HepG2 (cell line): ENCODE measurements at regions not wholly inside any gene's neighbourhood (a gene's known extent, or its start where the extent isn't known, plus 50 kb on each side); places are given as distances from the start of the nearest gene placed in this dataset.

Experiments used
- ATAC-seq: fragments of 200-7000 bp; cut with Tn5 transposase; 3 replicates; pipeline ENCODE4 v1.9.1; 2020; ENCODE audit warnings: mild to moderate bottlenecking, moderate library complexity
- BruUV-seq: library from RNA; stranded (reverse); fragments of 400-500 nt; replicated peaks from 2 replicates; lab custom pipeline; 2021; lab: Mats Ljungman, UMichigan
- CTCF ChIA-PET: fragments of 300-600 bp; formaldehyde crosslinking; extraction: SDS; loops from one replicate; lab custom pipeline; 2021; ENCODE audit warnings: low total read pairs, inconsistent platforms, low intra/inter-chr PET ratio; lab: Yijun Ruan, JAX
- POLR2A ChIA-PET: fragments of 350-600 bp; sonication (Branson Sonifier 250); formaldehyde crosslinking; loops from one replicate; lab custom pipeline; 2020; ENCODE audit warnings: antibody characterized with exemption, inconsistent platforms; lab: Yijun Ruan, JAX
- DNase-seq: peaks from one replicate; pipeline ENCODE4 v3.0.0-alpha.2; 2015; ENCODE audit warnings: low spot score
- FAIRE-seq: peaks from 3 replicates; lab custom pipeline; 2011; peaks lifted over from hg19 to GRCh38; lab: Jason Lieb, UNC
- H2AFZ ChIP-seq: one replicate; pipeline ENCODE4 v1.6.1; 2011; ENCODE audit warnings: low read length, inconsistent platforms
- H3K27ac ChIP-seq: fragments of 300-600 bp; 3 replicates; pipeline ENCODE4 v1.8.0; 2011; ENCODE audit warnings: mixed run types, mild to moderate bottlenecking, mixed read lengths, low read length, inconsistent platforms; ENCODE audit not compliant: insufficient read depth; ENCODE audit errors: extremely low read length
- H3K27me3 ChIP-seq, 2 experiments: fragments of 200-600 bp in 1 of 2; 2 replicates in 1 of 2; 3 replicates in 1 of 2; pipeline versions ENCODE4 v1.6.0 to v1.8.0; 2011; ENCODE audit warnings: low read length in 2 of 2, mild to moderate bottlenecking in 2 of 2, moderate library complexity in 2 of 2, inconsistent platforms in 1 of 2; ENCODE audit not compliant: insufficient read depth in 2 of 2, control insufficient read depth in 1 of 2
- H3K36me3 ChIP-seq, 2 experiments: fragments of 200-600 bp in 1 of 2; replicated peaks in 1 of 2; 2 replicates in 1 of 2; 3 replicates in 1 of 2; pipeline versions ENCODE4 v1.5.1 to v1.8.0; 2011; ENCODE audit warnings: low read length in 2 of 2, inconsistent platforms in 1 of 2; ENCODE audit not compliant: insufficient read depth in 2 of 2, control insufficient read depth in 1 of 2
- H3K4me1 ChIP-seq: 2 replicates; pipeline ENCODE4 v1.5.1; 2012; ENCODE audit warnings: low read length, inconsistent platforms; ENCODE audit not compliant: insufficient read depth
- H3K4me2 ChIP-seq: 2 replicates; pipeline ENCODE4 v1.6.0; 2011; ENCODE audit warnings: low read depth, low read length, inconsistent platforms
- H3K4me3 ChIP-seq, 3 experiments: fragments of 200-600 bp in 1 of 3; sonication (generic), shearing (Covaris generic) in 1 of 3; replicated peaks in 1 of 3; 2 replicates each; pipeline ENCODE4 v1.5.1; 2011 to 2016; ENCODE audit warnings: low read length in 3 of 3, inconsistent platforms in 2 of 3, low read depth in 2 of 3, mild to moderate bottlenecking in 2 of 3, control low read depth in 1 of 3, mixed read lengths in 1 of 3; ENCODE audit not compliant: insufficient read depth in 1 of 3
- H3K79me2 ChIP-seq: one replicate; pipeline ENCODE4 v1.6.1; 2011; ENCODE audit warnings: low read length, inconsistent platforms; ENCODE audit not compliant: insufficient read depth
- H3K9ac ChIP-seq: 2 replicates; pipeline ENCODE4 v1.6.0; 2011; ENCODE audit warnings: mild to moderate bottlenecking, low read depth, low read length, inconsistent platforms; ENCODE audit not compliant: insufficient read depth
- H3K9me3 ChIP-seq: 2 replicates; pipeline ENCODE4 v1.5.1; 2012; ENCODE audit warnings: mild to moderate bottlenecking, low read length
- H4K20me1 ChIP-seq: 2 replicates; pipeline ENCODE4 v1.6.0; 2011; ENCODE audit warnings: inconsistent platforms, mild to moderate bottlenecking, low read length, moderate library complexity; ENCODE audit not compliant: insufficient read depth
- FOXC1 ChIP-seq: sonication (generic); formaldehyde crosslinking; IDR thresholded peaks from 2 replicates; pipeline ENCODE4 v1.8.0; 2022; ENCODE audit warnings: mild to moderate bottlenecking, missing genetic modification reagents, borderline replicate concordance
- FOXO1 ChIP-seq: sonication (generic); formaldehyde crosslinking; IDR thresholded peaks from 2 replicates; pipeline ENCODE4 v1.4.0; 2020; ENCODE audit warnings: missing genetic modification reagents
- KLF11 ChIP-seq: IDR thresholded peaks from 2 replicates; pipeline ENCODE4 v1.6.1; 2016; ENCODE audit warnings: missing compliant biosample characterization
- SALL2 ChIP-seq: sonication (generic); formaldehyde crosslinking; IDR thresholded peaks from 2 replicates; pipeline ENCODE4 v1.8.1; 2023; ENCODE audit warnings: mild to moderate bottlenecking, missing genetic modification reagents, inconsistent platforms
- SAP130 ChIP-seq: IDR thresholded peaks from 2 replicates; pipeline ENCODE4 v1.6.1; 2016; ENCODE audit warnings: low read depth
- SIX4 ChIP-seq: sonication (generic); formaldehyde crosslinking; IDR thresholded peaks from 2 replicates; pipeline ENCODE4 v1.4.0; 2020; ENCODE audit warnings: missing genetic modification reagents
- THAP9 ChIP-seq: sonication (generic); formaldehyde crosslinking; IDR thresholded peaks from 2 replicates; pipeline ENCODE4; 2020; ENCODE audit warnings: missing genetic modification reagents, mild to moderate bottlenecking, borderline replicate concordance
- TP53 ChIP-seq: sonication (generic); formaldehyde crosslinking; conservative IDR thresholded peaks from 2 replicates; pipeline ENCODE4 v1.4.0; 2020; ENCODE audit warnings: missing genetic modification reagents
- WIZ ChIP-seq: sonication (generic); formaldehyde crosslinking; IDR thresholded peaks from 2 replicates; pipeline ENCODE4 v1.5.1; 2020; ENCODE audit warnings: mild to moderate bottlenecking, missing genetic modification reagents
- ZNF530 ChIP-seq: sonication (generic); formaldehyde crosslinking; IDR thresholded peaks from 2 replicates; pipeline ENCODE4 v1.5.0; 2020; ENCODE audit warnings: low read depth, mild to moderate bottlenecking, missing genetic modification reagents
- ZNF609 ChIP-seq: sonication (generic); formaldehyde crosslinking; IDR thresholded peaks from 2 replicates; pipeline ENCODE4 v1.4.0; 2020; ENCODE audit warnings: mild to moderate bottlenecking, missing genetic modification reagents, borderline replicate concordance
- ZNF709 ChIP-seq: sonication (generic); formaldehyde crosslinking; IDR thresholded peaks from 2 replicates; pipeline ENCODE4 v1.5.0; 2020; ENCODE audit warnings: mild to moderate bottlenecking, missing genetic modification reagents
- WGBS: methylation state at CpG from one replicate; pipeline ENCODE4 v1.1.6; 2017; ENCODE audit warnings: low lambda C conversion rate; 5-methylcytosine and 5-hydroxymethylcytosine counted together
- in situ Hi-C: cut with HindIII; loops from 2 replicates; pipeline ENCODE4 v1.10.0; 2017; ENCODE audit warnings: low pct_unique_long_range_greater_than_20kb; ENCODE audit not compliant: extremely low pct_ligation_motif_present
- intact Hi-C: fragments of 100-400 bp; cut with micrococcal nuclease; formaldehyde crosslinking; loops from one replicate; pipeline ENCODE4 v1.10.0; 2022; ENCODE audit not compliant: unreplicated experiment

- Histone ChIP-seq H3K4me3 (no peak overlapping the region), H3K9me3 (no peaks in the 10 kb centered on the region), H2AFZ (no peak overlapping the region), H4K20me1 (no peaks in the 10 kb centered on the region), H3K27me3 (no peaks in the 10 kb centered on the region), H3K4me1 (no peaks in the 10 kb centered on the region), H3K27ac (no peak overlapping the region), H3K4me2 (no peak overlapping the region), H3K36me3 (no peaks in the 10 kb centered on the region), H3K79me2 (no peaks in the 10 kb centered on the region), H3K9ac (no peak overlapping the region)
- POLR2A ChIA-PET = no interaction called here
- TF ChIP-seq SAP130 (no peak), THAP9 (no peak)
- WGBS = 37% methylated on average over 5 of the region's 5 CpGs
- FAIRE-seq (no peak), ATAC-seq (no peak), DNase-seq (no peak)
- intact Hi-C loops = no loop called here
- BruUV-seq = no TSS peak
- CTCF ChIA-PET = no interaction called here
- in situ Hi-C loops = no loop called here
Observed at GRCh38 chr9:106479679-106480078, 383.3 kb upstream of the ZNF462 start.

GRCh38 chr9:106481013-106481609, 381.9 kb upstream of the ZNF462 start:
- WGBS = 28% methylated on average over 3 of the region's 5 CpGs
- H2AFZ ChIP-seq = no peak overlapping the region
- no peaks in the 10 kb centered on the region for H3K79me2 ChIP-seq
- no peaks in the 10 kb centered on the region for H4K20me1 ChIP-seq
- H3K9ac ChIP-seq = no peak overlapping the region
- in situ Hi-C loops (no loop called here), intact Hi-C loops (no loop called here)
- DNase-seq (no peak), ATAC-seq (no peak), FAIRE-seq (no peak)
- H3K4me3 ChIP-seq = no peak overlapping the region
- H3K36me3 ChIP-seq = no peaks in the 10 kb centered on the region
- ChIA-PET CTCF (no interaction called here), POLR2A (no interaction called here)
- no peaks in the 10 kb centered on the region for H3K4me1 ChIP-seq
- no TSS peak for BruUV-seq
- H3K9me3 ChIP-seq = no peaks in the 10 kb centered on the region
- H3K27ac ChIP-seq = no peak overlapping the region
- H3K4me2 ChIP-seq = no peak overlapping the region
- no peaks in the 10 kb centered on the region for H3K27me3 ChIP-seq
- TF ChIP-seq FOXO1 (no peak), WIZ (CRISPR knock-in tag) (no peak), FOXC1 (CRISPR knock-in tag) (no peak), KLF11 (CRISPR knock-in tag) (no peak), SALL2 (no peak), ZNF530 (CRISPR knock-in tag) (no peak), TP53 (CRISPR knock-in tag) (no peak), ZNF709 (no peak), ZNF609 (no peak), SIX4 (CRISPR knock-in tag) (no peak)
